Tibial artery (tissue), 4 donors: ENCODE measurements at regions not wholly inside any gene's neighbourhood (a gene's known extent, or its start where the extent isn't known, plus 50 kb on each side); places are given as distances from the start of the nearest gene placed in this dataset.

Experiments used
- DNase-seq, 2 donors: peaks; one replicate each; pipeline ENCODE4 v3.0.0-alpha.2; 2019
- H3K27ac ChIP-seq, 2 donors: fragments of 200-600 bp; sonication (generic) in 1 of 2; 1 replicate in 1 of 2; 2 replicates in 1 of 2; pipeline ENCODE4 v1.5.1; 2018 to 2019; ENCODE audit warnings: mild to moderate bottlenecking in 1 of 2
- H3K27me3 ChIP-seq, 2 donors: fragments of 200-600 bp; sonication (generic) in 1 of 2; one replicate each; pipeline versions ENCODE4 v1.5.1 to v1.6.0; 2016 to 2019
- H3K36me3 ChIP-seq, 3 donors: fragments of 200-600 bp; sonication (generic) in 2 of 3; one replicate each; pipeline ENCODE4 v1.5.1; 2016 to 2019; ENCODE audit warnings: mild to moderate bottlenecking in 2 of 3
- H3K4me1 ChIP-seq, 4 donors: fragments of 200-600 bp; sonication (generic) in 2 of 4; 1 replicate in 3 of 4; 2 replicates in 1 of 4; pipeline ENCODE4 v1.5.1; 2016 to 2019
- H3K4me3 ChIP-seq, 2 donors: fragments of 200-600 bp; sonication (generic) in 1 of 2; 1 replicate in 1 of 2; 2 replicates in 1 of 2; pipeline ENCODE4 v1.5.1; 2018 to 2019; ENCODE audit warnings: mild to moderate bottlenecking in 2 of 2
- H3K9me3 ChIP-seq, 3 donors: fragments of 200-600 bp; sonication (generic) in 1 of 3; one replicate each; pipeline ENCODE4 v1.5.1; 2016 to 2019
- intact Hi-C: fragments of 100-400 bp; cut with DNase I; formaldehyde crosslinking; loops from one replicate; pipeline ENCODE4 v1.15.0; 2023; ENCODE audit warnings: low total_unique reads
- TF ChIP-seq, protein P1 (sequence below), 2 experiments: fragments of 200-600 bp in 1 of 2; fragments of 450-650 bp in 1 of 2; IDR thresholded peaks; one replicate each; pipeline ENCODE4 v1.5.1; 2017 to 2019; ENCODE audit warnings: antibody characterized with exemption in 2 of 2, mild to moderate bottlenecking in 1 of 2, moderate library complexity in 1 of 2

- DNase-seq, result no peak
- Histone ChIP-seq H3K27me3 (no peaks in the 10 kb centered on the region), H3K27ac (no peak overlapping the region), H3K4me3 (no peak overlapping the region), H3K4me1 (no peaks in the 10 kb centered on the region), H3K9me3 (no peaks in the 10 kb centered on the region), H3K36me3 (no peaks in the 10 kb centered on the region)
- intact Hi-C loops, result no loop called here
- TF ChIP-seq, protein P1, sequence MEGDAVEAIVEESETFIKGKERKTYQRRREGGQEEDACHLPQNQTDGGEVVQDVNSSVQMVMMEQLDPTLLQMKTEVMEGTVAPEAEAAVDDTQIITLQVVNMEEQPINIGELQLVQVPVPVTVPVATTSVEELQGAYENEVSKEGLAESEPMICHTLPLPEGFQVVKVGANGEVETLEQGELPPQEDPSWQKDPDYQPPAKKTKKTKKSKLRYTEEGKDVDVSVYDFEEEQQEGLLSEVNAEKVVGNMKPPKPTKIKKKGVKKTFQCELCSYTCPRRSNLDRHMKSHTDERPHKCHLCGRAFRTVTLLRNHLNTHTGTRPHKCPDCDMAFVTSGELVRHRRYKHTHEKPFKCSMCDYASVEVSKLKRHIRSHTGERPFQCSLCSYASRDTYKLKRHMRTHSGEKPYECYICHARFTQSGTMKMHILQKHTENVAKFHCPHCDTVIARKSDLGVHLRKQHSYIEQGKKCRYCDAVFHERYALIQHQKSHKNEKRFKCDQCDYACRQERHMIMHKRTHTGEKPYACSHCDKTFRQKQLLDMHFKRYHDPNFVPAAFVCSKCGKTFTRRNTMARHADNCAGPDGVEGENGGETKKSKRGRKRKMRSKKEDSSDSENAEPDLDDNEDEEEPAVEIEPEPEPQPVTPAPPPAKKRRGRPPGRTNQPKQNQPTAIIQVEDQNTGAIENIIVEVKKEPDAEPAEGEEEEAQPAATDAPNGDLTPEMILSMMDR (IDR thresholded peaks at IDR 0.05), result no peak
Measured at GRCh38 chr13:64674126-64674525, 2556.0 kb downstream of the PCDH9 start.

DNA sequence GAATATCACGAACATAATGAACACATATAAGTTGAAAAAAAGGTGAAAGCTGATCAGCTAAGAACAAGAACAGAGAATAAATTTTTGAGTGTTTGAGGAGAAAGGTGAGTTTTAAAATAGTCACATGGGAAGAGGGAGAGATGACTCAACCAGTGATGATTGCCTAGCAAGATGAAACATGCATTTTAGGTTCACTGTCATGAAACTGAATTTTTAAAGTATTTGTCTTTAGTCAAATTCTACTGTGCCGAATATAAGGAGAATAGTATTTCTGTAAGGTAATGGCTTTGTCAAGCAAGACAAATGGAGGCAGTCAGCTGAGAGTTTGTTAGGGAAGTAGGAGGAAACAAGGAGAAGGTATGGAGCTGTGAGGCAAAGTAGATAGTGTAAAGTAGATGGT, 2557.4 kb downstream of the PCDH9 start:
- TF ChIP-seq, protein P1 (IDR thresholded peaks at IDR 0.05), result no peak
- H3K27me3 ChIP-seq, result no peaks in the 10 kb centered on the region
- DNase-seq, result no peak
- no peaks in the 10 kb centered on the region for H3K4me1 ChIP-seq
- H3K4me3 ChIP-seq, result no peak overlapping the region
- no peak overlapping the region for H3K27ac ChIP-seq
- no peaks in the 10 kb centered on the region for H3K36me3 ChIP-seq
- intact Hi-C loops, result no loop called here
- no peaks in the 10 kb centered on the region for H3K9me3 ChIP-seq

DNA sequence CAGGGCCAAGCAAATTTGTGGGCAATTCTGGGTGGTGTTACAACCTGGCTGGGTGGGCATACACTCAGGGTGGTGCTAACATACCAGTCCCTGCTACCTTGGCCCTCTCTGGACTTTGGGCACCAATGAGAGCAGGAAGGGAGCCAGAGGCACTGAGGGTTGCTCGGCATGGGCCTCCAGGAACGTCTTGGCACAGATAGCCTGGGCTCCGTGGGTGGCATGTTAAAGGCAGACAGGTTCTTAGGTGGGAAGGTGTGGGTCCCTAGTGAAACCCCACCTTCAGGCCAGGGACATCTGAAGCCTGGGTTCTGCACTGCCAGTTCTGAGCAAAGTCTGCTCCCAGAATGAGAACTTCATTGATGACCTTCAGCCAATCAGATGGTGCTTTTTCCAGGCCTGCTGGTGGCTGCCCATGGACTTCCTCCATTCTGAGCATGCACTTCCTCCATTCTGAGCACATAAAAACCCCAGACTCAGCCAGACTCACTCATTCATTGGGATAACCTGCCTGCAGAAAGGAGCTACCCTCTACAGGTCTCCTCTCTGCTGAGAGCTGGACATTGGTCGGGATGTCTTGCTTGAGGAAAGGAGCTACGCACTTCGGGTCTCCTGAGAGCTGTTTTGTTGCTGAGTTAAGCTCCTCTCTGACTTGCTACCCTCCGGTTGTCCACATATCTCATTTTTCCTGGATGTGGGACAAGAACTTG, 2567.1 kb downstream of the PCDH9 start:
- H3K4me1 ChIP-seq, result no peaks in the 10 kb centered on the region
- no peak overlapping the region for H3K27ac ChIP-seq
- H3K9me3 ChIP-seq, result peaks cover 0 to 5% (median 0%) of the 10 kb centered on the region in 3 donors
- H3K27me3 ChIP-seq, result no peaks in the 10 kb centered on the region
- H3K4me3 ChIP-seq, result no peak overlapping the region
- intact Hi-C loops, result no loop called here
- no peak for DNase-seq
- no peaks in the 10 kb centered on the region for H3K36me3 ChIP-seq
- TF ChIP-seq, protein P1 (IDR thresholded peaks at IDR 0.05), result no peak

GRCh38 chr13:64648293-64648692, 2581.8 kb downstream of the PCDH9 start:
- H3K4me1 ChIP-seq, result no peaks in the 10 kb centered on the region
- TF ChIP-seq, protein P1 (IDR thresholded peaks at IDR 0.05), result no peak
- no peaks in the 10 kb centered on the region for H3K9me3 ChIP-seq
- H3K4me3 ChIP-seq, result no peak overlapping the region
- intact Hi-C loops, result no loop called here
- no peaks in the 10 kb centered on the region for H3K36me3 ChIP-seq
- no peak for DNase-seq
- H3K27me3 ChIP-seq, result no peaks in the 10 kb centered on the region
- H3K27ac ChIP-seq, result no peak overlapping the region

DNA sequence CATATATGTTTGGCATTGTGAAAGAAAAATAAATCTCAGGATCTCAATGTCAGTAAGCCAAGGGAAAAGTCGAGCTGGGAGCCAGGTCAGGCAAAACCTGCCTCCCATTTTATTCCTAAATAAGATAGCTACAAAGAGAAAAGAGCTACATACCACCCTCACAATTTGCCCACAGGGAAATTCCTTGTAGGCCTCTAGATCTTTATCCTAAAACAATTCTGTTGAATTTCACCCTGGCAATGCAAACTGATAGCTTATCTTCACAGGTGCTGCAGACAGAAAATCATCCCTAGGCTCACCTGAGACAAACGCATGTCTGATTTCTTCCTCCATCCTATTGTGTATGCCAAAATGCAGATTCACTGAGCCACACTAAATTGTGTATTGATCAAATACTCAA, 2587.1 kb downstream of the PCDH9 start:
- H3K4me3 ChIP-seq, result no peak overlapping the region
- TF ChIP-seq, protein P1 (IDR thresholded peaks at IDR 0.05), result no peak
- no peaks in the 10 kb centered on the region for H3K4me1 ChIP-seq
- no peak overlapping the region for H3K27ac ChIP-seq
- H3K27me3 ChIP-seq, result no peaks in the 10 kb centered on the region
- intact Hi-C loops, result no loop called here
- no peaks in the 10 kb centered on the region for H3K9me3 ChIP-seq
- no peaks in the 10 kb centered on the region for H3K36me3 ChIP-seq
- no peak for DNase-seq

- TF ChIP-seq, protein P1 (IDR thresholded peaks at IDR 0.05), result no peak
- H3K27ac ChIP-seq, result no peak overlapping the region
- no peak for DNase-seq
- H3K4me3 ChIP-seq, result no peak overlapping the region
- H3K27me3 ChIP-seq, result no peaks in the 10 kb centered on the region
- intact Hi-C loops, result no loop called here
- no peaks in the 10 kb centered on the region for H3K9me3 ChIP-seq
- H3K4me1 ChIP-seq, result no peaks in the 10 kb centered on the region
- H3K36me3 ChIP-seq, result no peaks in the 10 kb centered on the region
Measured at GRCh38 chr13:64640002-64640401, 2590.1 kb downstream of the PCDH9 start.
